ENCODE measurements at regions not wholly inside any gene's neighbourhood (a gene's known extent, or its start where the extent isn't known, plus 50 kb on each side); places are given as distances from the start of the nearest gene placed in this dataset.

GRCh38 chr6:102355578-102355977, 962.1 kb downstream of the GRIK2 start:
- TF ChIP-seq, protein P1, sequence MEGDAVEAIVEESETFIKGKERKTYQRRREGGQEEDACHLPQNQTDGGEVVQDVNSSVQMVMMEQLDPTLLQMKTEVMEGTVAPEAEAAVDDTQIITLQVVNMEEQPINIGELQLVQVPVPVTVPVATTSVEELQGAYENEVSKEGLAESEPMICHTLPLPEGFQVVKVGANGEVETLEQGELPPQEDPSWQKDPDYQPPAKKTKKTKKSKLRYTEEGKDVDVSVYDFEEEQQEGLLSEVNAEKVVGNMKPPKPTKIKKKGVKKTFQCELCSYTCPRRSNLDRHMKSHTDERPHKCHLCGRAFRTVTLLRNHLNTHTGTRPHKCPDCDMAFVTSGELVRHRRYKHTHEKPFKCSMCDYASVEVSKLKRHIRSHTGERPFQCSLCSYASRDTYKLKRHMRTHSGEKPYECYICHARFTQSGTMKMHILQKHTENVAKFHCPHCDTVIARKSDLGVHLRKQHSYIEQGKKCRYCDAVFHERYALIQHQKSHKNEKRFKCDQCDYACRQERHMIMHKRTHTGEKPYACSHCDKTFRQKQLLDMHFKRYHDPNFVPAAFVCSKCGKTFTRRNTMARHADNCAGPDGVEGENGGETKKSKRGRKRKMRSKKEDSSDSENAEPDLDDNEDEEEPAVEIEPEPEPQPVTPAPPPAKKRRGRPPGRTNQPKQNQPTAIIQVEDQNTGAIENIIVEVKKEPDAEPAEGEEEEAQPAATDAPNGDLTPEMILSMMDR (IDR thresholded peaks at IDR 0.05; ENCODE audit: insufficient read depth, low read depth, low read length): no peak
- no peak for DNase-seq (ENCODE audit: low read depth)
- H3K4me3 ChIP-seq (ENCODE audit: low read depth, low read length): no peak overlapping the region

GRCh38 chr6:102352552-102352951, 959.0 kb downstream of the GRIK2 start:
- DNase-seq (ENCODE audit: low read depth): no peak
- TF ChIP-seq, protein P1 (IDR thresholded peaks at IDR 0.05; ENCODE audit: insufficient read depth, low read depth, low read length): no peak
- H3K4me3 ChIP-seq (ENCODE audit: low read depth, low read length): no peak overlapping the region

DNA sequence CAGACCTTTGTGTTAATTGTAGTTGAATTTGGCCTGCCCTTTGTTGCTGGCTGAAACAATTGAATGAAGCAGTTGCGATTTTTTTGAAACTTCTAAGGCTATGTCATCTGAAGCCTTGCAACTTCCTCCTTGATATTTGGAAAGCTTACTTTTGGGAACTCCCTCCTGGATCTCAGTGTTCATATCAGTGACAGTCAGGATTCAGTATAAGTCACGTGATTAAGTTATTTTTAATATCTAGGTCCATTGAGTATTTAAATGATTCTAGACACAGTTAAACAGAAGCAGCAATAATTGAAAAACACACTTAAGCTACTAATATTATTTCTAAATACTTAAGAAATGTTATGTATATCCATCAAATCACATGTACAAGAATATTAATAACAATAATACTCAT, 951.3 kb downstream of the GRIK2 start:
- TF ChIP-seq, protein P1 (IDR thresholded peaks at IDR 0.05; ENCODE audit: insufficient read depth, low read depth, low read length): no peak
- H3K4me3 ChIP-seq (ENCODE audit: low read depth, low read length): no peak overlapping the region
- no peak for DNase-seq (ENCODE audit: low read depth)

DNA sequence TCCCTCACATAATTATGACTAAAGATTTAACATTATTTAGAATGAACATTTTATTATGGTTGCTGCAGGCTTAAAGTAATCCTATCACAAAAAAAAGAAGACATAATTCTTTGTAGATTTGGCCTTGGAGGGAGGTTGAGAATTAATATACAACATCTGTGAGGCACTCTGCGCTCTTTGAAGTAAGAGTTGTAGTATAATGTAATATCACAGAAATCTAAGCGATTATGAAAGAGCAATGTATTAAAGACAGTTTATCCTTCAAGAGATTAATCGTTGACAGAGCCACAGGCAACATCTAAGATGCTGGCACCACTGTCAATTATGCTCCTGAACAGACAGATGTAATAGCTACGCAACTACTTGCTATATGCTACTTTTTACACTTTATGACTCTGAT, 946.8 kb downstream of the GRIK2 start:
- H3K4me3 ChIP-seq (ENCODE audit: low read depth, low read length): no peak overlapping the region
- TF ChIP-seq, protein P1 (IDR thresholded peaks at IDR 0.05; ENCODE audit: insufficient read depth, low read depth, low read length): no peak
- no peak for DNase-seq (ENCODE audit: low read depth)

DNA sequence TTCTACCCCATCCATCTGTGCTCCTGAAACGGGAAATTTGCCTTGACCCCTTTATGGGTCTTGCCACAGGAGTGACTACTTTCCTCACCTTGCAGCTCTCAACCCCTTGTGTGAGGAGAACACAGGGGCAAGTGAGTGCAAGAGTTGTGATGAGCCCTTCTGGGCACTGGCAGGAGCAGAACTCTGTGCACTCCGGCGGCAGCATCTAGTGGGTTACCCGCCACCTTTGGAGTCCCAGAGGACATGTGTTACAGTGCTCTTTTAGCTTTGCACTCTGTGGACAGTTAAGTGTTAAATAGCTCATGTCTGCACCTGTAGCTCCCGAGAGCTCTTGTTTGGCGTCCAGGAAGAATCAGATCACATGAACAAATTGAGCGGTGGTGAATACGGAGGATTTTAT, 940.2 kb downstream of the GRIK2 start:
- TF ChIP-seq, protein P1 (IDR thresholded peaks at IDR 0.05; ENCODE audit: insufficient read depth, low read depth, low read length): no peak

GRCh38 chr6:102327697-102328225, 934.3 kb downstream of the GRIK2 start:
- DNase-seq (ENCODE audit: low read depth): no peak
- no peak overlapping the region for H3K4me3 ChIP-seq (ENCODE audit: low read depth, low read length)
- TF ChIP-seq, protein P1 (IDR thresholded peaks at IDR 0.05; ENCODE audit: insufficient read depth, low read depth, low read length): no peak

More for the DNA sequence above, 940.2 kb downstream of the GRIK2 start:
- H3K4me3 ChIP-seq (ENCODE audit: low read depth, low read length): no peak overlapping the region
- no peak for DNase-seq (ENCODE audit: low read depth)

- DNase-seq (ENCODE audit: low read depth): no peak
- no peak overlapping the region for H3K4me3 ChIP-seq (ENCODE audit: low read depth, low read length)
- TF ChIP-seq, protein P1 (IDR thresholded peaks at IDR 0.05; ENCODE audit: insufficient read depth, low read depth, low read length): no peak
Measured at GRCh38 chr6:102313699-102314098, 920.2 kb downstream of the GRIK2 start.

Data from fibroblast of villous mesenchyme (primary cell).